ENCODE measurements at regions not wholly inside any gene's neighbourhood (a gene's known extent, or its start where the extent isn't known, plus 50 kb on each side); places are given as distances from the start of the nearest gene placed in this dataset.
"Not testable (repeated sequence)": the region's sequence is repeated elsewhere in the genome, so short reads cannot be mapped to it uniquely, and the experiment has no call there.

- no peak for DNase-seq
Observed at GRCh38 chr6:134446896-134447295, 129.0 kb upstream of the SGK1 start.

GRCh38 chr6:134446218-134446848 is 128.4 kb upstream of the SGK1 start:
- no peak for DNase-seq

GRCh38 chr6:134443009-134443408 is 125.1 kb upstream of the SGK1 start:
- no peak for DNase-seq

GRCh38 chr6:134442073-134442472 is 124.2 kb upstream of the SGK1 start:
- DNase-seq, result no peak

- DNase-seq, result no peak
Observed at GRCh38 chr6:134438837-134439236, 120.9 kb upstream of the SGK1 start.

GRCh38 chr6:134437376-134437775 is 119.5 kb upstream of the SGK1 start:
- no peak for DNase-seq

- no peak for DNase-seq
Observed at GRCh38 chr6:134436950-134437349, 119.0 kb upstream of the SGK1 start.

GRCh38 chr6:134436281-134436815 is 118.4 kb upstream of the SGK1 start:
- DNase-seq, result peak; percentile 35

- DNase-seq, result no peak
Observed at GRCh38 chr6:134435814-134436280, 117.9 kb upstream of the SGK1 start.

- no peak for DNase-seq
Observed at GRCh38 chr6:134434019-134434942, 116.4 kb upstream of the SGK1 start.

- no peak for DNase-seq
Observed at GRCh38 chr6:134432036-134432435, 114.1 kb upstream of the SGK1 start.

GRCh38 chr6:134431421-134431859 is 113.5 kb upstream of the SGK1 start:
- no peak for DNase-seq

GRCh38 chr6:134429861-134430380 is 112.0 kb upstream of the SGK1 start:
- no peak for DNase-seq

- no peak for DNase-seq
Observed at GRCh38 chr6:134427721-134428120, 109.8 kb upstream of the SGK1 start.

- DNase-seq, result no peak
Observed at GRCh38 chr6:134426623-134427022, 108.7 kb upstream of the SGK1 start.

- DNase-seq, result not testable (repeated sequence)
Observed at GRCh38 chr6:134425917-134426316, 108.0 kb upstream of the SGK1 start.

- DNase-seq, result no peak
Observed at GRCh38 chr6:134425513-134425912, 107.6 kb upstream of the SGK1 start.

- DNase-seq, result no peak
Observed at GRCh38 chr6:134424798-134425170, 106.9 kb upstream of the SGK1 start.

GRCh38 chr6:134424165-134424797 is 106.4 kb upstream of the SGK1 start:
- no peak for DNase-seq

- no peak for DNase-seq
Observed at GRCh38 chr6:134422426-134423231, 104.7 kb upstream of the SGK1 start.

- no peak for DNase-seq
Observed at GRCh38 chr6:134421501-134421900, 103.6 kb upstream of the SGK1 start.

GRCh38 chr6:134420614-134421181 is 102.8 kb upstream of the SGK1 start:
- DNase-seq, result no peak
